Smooth muscle cell (in vitro differentiated cells): ENCODE measurements at regions not wholly inside any gene's neighbourhood (a gene's known extent, or its start where the extent isn't known, plus 50 kb on each side); places are given as distances from the start of the nearest gene placed in this dataset.

Experiments used
- DNase-seq: peaks from one replicate; lab custom pipeline; 2025; ENCODE audit not compliant: unreplicated experiment; lab: John Stamatoyannopoulos, UW
- H2AFZ ChIP-seq: fragments of 200-600 bp; sonication (generic); 2 replicates; pipeline ENCODE4 v1.6.0; 2016; ENCODE audit warnings: antibody characterized with exemption, low read depth, mild to moderate bottlenecking
- H3F3A ChIP-seq: fragments of 200-600 bp; sonication (generic); 2 replicates; pipeline ENCODE4 v1.6.0; 2017; ENCODE audit warnings: antibody characterized with exemption, low read depth
- H3K27ac ChIP-seq: fragments of 200-600 bp; sonication (generic); 2 replicates; pipeline ENCODE4 v1.5.1; 2016; ENCODE audit warnings: low read depth, mild to moderate bottlenecking
- H3K27me3 ChIP-seq: fragments of 200-600 bp; sonication (generic); 2 replicates; pipeline ENCODE4 v1.6.1; 2016; ENCODE audit warnings: low read depth, mild to moderate bottlenecking
- H3K36me3 ChIP-seq: fragments of 200-600 bp; sonication (generic); 2 replicates; pipeline ENCODE4 v1.5.1; 2016; ENCODE audit warnings: low read depth
- H3K4me1 ChIP-seq: fragments of 200-600 bp; sonication (generic); 2 replicates; pipeline ENCODE4 v1.5.1; 2016; ENCODE audit warnings: low read depth
- H3K4me2 ChIP-seq: fragments of 200-600 bp; sonication (generic); 2 replicates; pipeline ENCODE4 v1.6.0; 2016; ENCODE audit warnings: mild to moderate bottlenecking
- H3K4me3 ChIP-seq: fragments of 200-600 bp; sonication (generic); 2 replicates; pipeline ENCODE4 v1.5.1; 2016; ENCODE audit warnings: mild to moderate bottlenecking
- H3K79me2 ChIP-seq: fragments of 200-600 bp; sonication (generic); 2 replicates; pipeline ENCODE4 v1.6.0; 2016; ENCODE audit warnings: low read depth, mild to moderate bottlenecking
- H3K9ac ChIP-seq: fragments of 200-600 bp; sonication (generic); 2 replicates; pipeline ENCODE4 v1.6.0; 2016; ENCODE audit warnings: low read depth
- H3K9me3 ChIP-seq: fragments of 200-600 bp; sonication (generic); replicated peaks from 2 replicates; pipeline ENCODE4 v1.5.1; 2016; ENCODE audit warnings: low read depth
- H4K20me1 ChIP-seq: fragments of 200-600 bp; sonication (generic); 2 replicates; pipeline ENCODE4 v1.6.0; 2016; ENCODE audit warnings: low read depth
- CTCF ChIP-seq: fragments of 200-600 bp; sonication (generic); IDR thresholded peaks from 2 replicates; pipeline ENCODE4 v1.5.1; 2017; ENCODE audit warnings: borderline replicate concordance, mild to moderate bottlenecking, antibody characterized with exemption; ENCODE audit not compliant: insufficient read depth, poor library complexity, severe bottlenecking
- WGBS: methylation state at CpG from one replicate; pipeline ENCODE4 v1.1.7; 2016; ENCODE audit warnings: low lambda C conversion rate; 5-methylcytosine and 5-hydroxymethylcytosine counted together

GRCh38 chr2:163863073-163863472 lies 127.3 kb upstream of the FIGN start:
- Histone ChIP-seq H3F3A (no peaks in the 10 kb centered on the region), H3K4me3 (no peak overlapping the region)
- no peak for DNase-seq

GRCh38 chr2:163859951-163860350 lies 124.1 kb upstream of the FIGN start:
- Histone ChIP-seq H2AFZ (no peak overlapping the region), H3K27ac (no peak overlapping the region), H3F3A (no peaks in the 10 kb centered on the region), H3K9me3 (no peaks in the 10 kb centered on the region), H3K27me3 (no peaks in the 10 kb centered on the region), H3K79me2 (no peaks in the 10 kb centered on the region), H3K4me3 (no peak overlapping the region), H3K36me3 (no peaks in the 10 kb centered on the region), H3K4me1 (no peaks in the 10 kb centered on the region), H3K9ac (no peak overlapping the region), H4K20me1 (no peaks in the 10 kb centered on the region), H3K4me2 (no peak overlapping the region)
- TF ChIP-seq CTCF = no peak
- DNase-seq = no peak

More at GRCh38 chr2:163863073-163863472, 127.3 kb upstream of the FIGN start:
- no peak overlapping the region for H3K9ac ChIP-seq
- no peaks in the 10 kb centered on the region for H3K36me3 ChIP-seq
- H4K20me1 ChIP-seq = no peaks in the 10 kb centered on the region
- no peaks in the 10 kb centered on the region for H3K9me3 ChIP-seq
- H3K27me3 ChIP-seq = no peaks in the 10 kb centered on the region
- 85% methylated on average over 3 of the region's 3 CpGs for WGBS
- no peak for TF ChIP-seq CTCF
- no peak overlapping the region for H3K4me2 ChIP-seq
- no peaks in the 10 kb centered on the region for H3K4me1 ChIP-seq
- no peak overlapping the region for H3K27ac ChIP-seq
- H2AFZ ChIP-seq = no peak overlapping the region
- no peaks in the 10 kb centered on the region for H3K79me2 ChIP-seq

GRCh38 chr2:163856941-163857340 lies 121.1 kb upstream of the FIGN start:
- H3K36me3 ChIP-seq = no peaks in the 10 kb centered on the region
- no peak overlapping the region for H3K4me2 ChIP-seq
- no peaks in the 10 kb centered on the region for H3K9me3 ChIP-seq
- no peak overlapping the region for H2AFZ ChIP-seq
- no peak for TF ChIP-seq CTCF
- DNase-seq = no peak
- H3K4me1 ChIP-seq = no peaks in the 10 kb centered on the region
- H3K27me3 ChIP-seq = no peaks in the 10 kb centered on the region
- WGBS = 42% methylated on average over 2 of the region's 2 CpGs
- no peak overlapping the region for H3K9ac ChIP-seq
- H3F3A ChIP-seq = no peaks in the 10 kb centered on the region
- no peaks in the 10 kb centered on the region for H4K20me1 ChIP-seq
- no peak overlapping the region for H3K4me3 ChIP-seq
- no peaks in the 10 kb centered on the region for H3K79me2 ChIP-seq
- no peak overlapping the region for H3K27ac ChIP-seq

- 59% methylated on average over 3 of the region's 3 CpGs for WGBS
These were observed 116.8 kb upstream of the FIGN start for GRCh38 chr2:163852616-163853015.

More at GRCh38 chr2:163852616-163853015, 116.8 kb upstream of the FIGN start:
- no peaks in the 10 kb centered on the region for H3F3A ChIP-seq
- TF ChIP-seq CTCF = no peak
- no peak overlapping the region for H2AFZ ChIP-seq
- H3K9me3 ChIP-seq = no peaks in the 10 kb centered on the region
- H3K79me2 ChIP-seq = no peaks in the 10 kb centered on the region
- no peaks in the 10 kb centered on the region for H4K20me1 ChIP-seq
- H3K4me2 ChIP-seq = no peak overlapping the region
- no peaks in the 10 kb centered on the region for H3K4me1 ChIP-seq
- H3K27me3 ChIP-seq = no peaks in the 10 kb centered on the region
- no peak overlapping the region for H3K4me3 ChIP-seq
- H3K27ac ChIP-seq = no peak overlapping the region
- H3K9ac ChIP-seq = no peak overlapping the region
- H3K36me3 ChIP-seq = no peaks in the 10 kb centered on the region
- no peak for DNase-seq
